HepG2 (cell line): ENCODE measurements at regions not wholly inside any gene's neighbourhood (a gene's known extent, or its start where the extent isn't known, plus 50 kb on each side); places are given as distances from the start of the nearest gene placed in this dataset.

Source experiments
- CHD4 ChIP-seq: fragments of 200-600 bp; sonication (generic); IDR thresholded peaks from 2 replicates; pipeline ENCODE4 v1.7.0; 2017; ENCODE audit warnings: mild to moderate bottlenecking, low read length, borderline replicate concordance
- DDIT3 ChIP-seq: sonication (generic); formaldehyde crosslinking; IDR thresholded peaks from 2 replicates; pipeline ENCODE4 v1.4.0; 2020; ENCODE audit warnings: mild to moderate bottlenecking, missing genetic modification reagents
- ETV5 ChIP-seq: IDR thresholded peaks from 2 replicates; pipeline ENCODE4 v1.6.1; 2018; ENCODE audit warnings: missing biosample characterization, missing genetic modification reagents, inconsistent platforms, borderline replicate concordance
- KAT2B ChIP-seq: fragments of 150-350 bp; IDR thresholded peaks from 2 replicates; pipeline ENCODE4 v1.6.1; 2014; ENCODE audit warnings: low read depth, low read length, borderline replicate concordance
- NR3C1 ChIP-seq: sonication (generic); formaldehyde crosslinking; IDR thresholded peaks from 2 replicates; pipeline ENCODE4 v1.4.0; 2020; ENCODE audit warnings: missing genetic modification reagents
- POGZ ChIP-seq: sonication (generic); formaldehyde crosslinking; IDR thresholded peaks from 2 replicates; pipeline ENCODE4 v1.4.0; 2020; ENCODE audit warnings: mild to moderate bottlenecking, missing genetic modification reagents
- RBM22 ChIP-seq: fragments of 200-400 bp; formaldehyde crosslinking; optimal IDR thresholded peaks from 2 replicates; pipeline ENCODE3; 2017; ENCODE audit warnings: mild to moderate bottlenecking, low read length, moderate library complexity
- REL ChIP-seq: sonication (generic); formaldehyde crosslinking; conservative IDR thresholded peaks from 2 replicates; pipeline ENCODE4 v1.8.0; 2022; ENCODE audit warnings: mild to moderate bottlenecking, missing genetic modification reagents, moderate library complexity
- SAP130 ChIP-seq: IDR thresholded peaks from 2 replicates; pipeline ENCODE4 v1.6.1; 2016; ENCODE audit warnings: low read depth
- SRF ChIP-seq: IDR thresholded peaks from 2 replicates; pipeline ENCODE4 v1.6.1; 2011; ENCODE audit warnings: mild to moderate bottlenecking, low read depth, low read length, moderate library complexity
- SRSF1 ChIP-seq: fragments of 200-400 bp; formaldehyde crosslinking; optimal IDR thresholded peaks from 2 replicates; pipeline ENCODE3; 2017; ENCODE audit warnings: mild to moderate bottlenecking, low read depth, low read length, moderate library complexity
- THYN1 ChIP-seq: sonication (generic); formaldehyde crosslinking; IDR thresholded peaks from 2 replicates; pipeline ENCODE4 v1.8.1; 2023; ENCODE audit warnings: low read depth, mild to moderate bottlenecking, moderate library complexity, missing genetic modification reagents, borderline replicate concordance
- TOE1 ChIP-seq: sonication (generic); formaldehyde crosslinking; IDR thresholded peaks from 2 replicates; pipeline ENCODE4 v1.4.0; 2020; ENCODE audit warnings: mild to moderate bottlenecking, missing genetic modification reagents
- XRCC5 ChIP-seq: fragments of 200-400 bp; formaldehyde crosslinking; optimal IDR thresholded peaks from 2 replicates; pipeline ENCODE3; 2017; ENCODE audit warnings: mild to moderate bottlenecking, low read length
- ZKSCAN1 ChIP-seq: fragments of 150-350 bp; IDR thresholded peaks from 2 replicates; pipeline ENCODE4 v1.6.1; 2014; ENCODE audit warnings: low read length
- ZNF225 ChIP-seq: sonication (generic); formaldehyde crosslinking; IDR thresholded peaks from 2 replicates; pipeline ENCODE4 v1.4.0; 2020; ENCODE audit warnings: mild to moderate bottlenecking, missing genetic modification reagents
- TF ChIP-seq, protein P1 (sequence below): sonication (generic); formaldehyde crosslinking; IDR thresholded peaks from 2 replicates; pipeline ENCODE4 v1.4.0; 2020; ENCODE audit warnings: missing genetic modification reagents
- TF ChIP-seq, protein P2 (sequence below): sonication (generic); formaldehyde crosslinking; IDR thresholded peaks from 2 replicates; pipeline ENCODE4; 2020; ENCODE audit warnings: missing genetic modification reagents, mild to moderate bottlenecking, borderline replicate concordance
- TF ChIP-seq, protein P3 (sequence below): sonication (generic); formaldehyde crosslinking; IDR thresholded peaks from 2 replicates; pipeline ENCODE4 v1.9.0; 2021; ENCODE audit warnings: mild to moderate bottlenecking, missing genetic modification reagents
- TF ChIP-seq, protein P4 (sequence below): sonication (generic); formaldehyde crosslinking; conservative IDR thresholded peaks from 2 replicates; pipeline ENCODE4 v1.8.0; 2022; ENCODE audit warnings: low read depth, missing genetic modification reagents

GRCh38 chrX:20397587-20397986 is 130.9 kb upstream of the RPS6KA3 start (continued):
- TF ChIP-seq, protein P1, sequence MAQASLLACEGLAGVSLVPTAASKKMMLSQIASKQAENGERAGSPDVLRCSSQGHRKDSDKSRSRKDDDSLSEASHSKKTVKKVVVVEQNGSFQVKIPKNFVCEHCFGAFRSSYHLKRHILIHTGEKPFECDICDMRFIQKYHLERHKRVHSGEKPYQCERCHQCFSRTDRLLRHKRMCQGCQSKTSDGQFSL = no peak
- TF ChIP-seq DDIT3 (CRISPR knock-in tag) (no peak), KAT2B (no peak), XRCC5 (no peak), ZNF225 (no peak), NR3C1 (no peak), SRSF1 (no peak), SRF (no peak), SAP130 (CRISPR knock-in tag) (peak; percentile 54), ZKSCAN1 (no peak), RBM22 (no peak), CHD4 (no peak), TOE1 (CRISPR knock-in tag) (no peak), REL (CRISPR knock-in tag) (no peak), POGZ (CRISPR knock-in tag) (peak; percentile 83), THYN1 (CRISPR knock-in tag) (no peak), ETV5 (CRISPR knock-in tag) (peak; percentile 69; the same call in 1 of the 2 replicates)
- TF ChIP-seq, protein P2, sequence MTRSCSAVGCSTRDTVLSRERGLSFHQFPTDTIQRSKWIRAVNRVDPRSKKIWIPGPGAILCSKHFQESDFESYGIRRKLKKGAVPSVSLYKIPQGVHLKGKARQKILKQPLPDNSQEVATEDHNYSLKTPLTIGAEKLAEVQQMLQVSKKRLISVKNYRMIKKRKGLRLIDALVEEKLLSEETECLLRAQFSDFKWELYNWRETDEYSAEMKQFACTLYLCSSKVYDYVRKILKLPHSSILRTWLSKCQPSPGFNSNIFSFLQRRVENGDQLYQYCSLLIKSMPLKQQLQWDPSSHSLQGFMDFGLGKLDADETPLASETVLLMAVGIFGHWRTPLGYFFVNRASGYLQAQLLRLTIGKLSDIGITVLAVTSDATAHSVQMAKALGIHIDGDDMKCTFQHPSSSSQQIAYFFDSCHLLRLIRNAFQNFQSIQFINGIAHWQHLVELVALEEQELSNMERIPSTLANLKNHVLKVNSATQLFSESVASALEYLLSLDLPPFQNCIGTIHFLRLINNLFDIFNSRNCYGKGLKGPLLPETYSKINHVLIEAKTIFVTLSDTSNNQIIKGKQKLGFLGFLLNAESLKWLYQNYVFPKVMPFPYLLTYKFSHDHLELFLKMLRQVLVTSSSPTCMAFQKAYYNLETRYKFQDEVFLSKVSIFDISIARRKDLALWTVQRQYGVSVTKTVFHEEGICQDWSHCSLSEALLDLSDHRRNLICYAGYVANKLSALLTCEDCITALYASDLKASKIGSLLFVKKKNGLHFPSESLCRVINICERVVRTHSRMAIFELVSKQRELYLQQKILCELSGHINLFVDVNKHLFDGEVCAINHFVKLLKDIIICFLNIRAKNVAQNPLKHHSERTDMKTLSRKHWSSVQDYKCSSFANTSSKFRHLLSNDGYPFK (CRISPR knock-in tag) = no peak
- TF ChIP-seq, protein P3, sequence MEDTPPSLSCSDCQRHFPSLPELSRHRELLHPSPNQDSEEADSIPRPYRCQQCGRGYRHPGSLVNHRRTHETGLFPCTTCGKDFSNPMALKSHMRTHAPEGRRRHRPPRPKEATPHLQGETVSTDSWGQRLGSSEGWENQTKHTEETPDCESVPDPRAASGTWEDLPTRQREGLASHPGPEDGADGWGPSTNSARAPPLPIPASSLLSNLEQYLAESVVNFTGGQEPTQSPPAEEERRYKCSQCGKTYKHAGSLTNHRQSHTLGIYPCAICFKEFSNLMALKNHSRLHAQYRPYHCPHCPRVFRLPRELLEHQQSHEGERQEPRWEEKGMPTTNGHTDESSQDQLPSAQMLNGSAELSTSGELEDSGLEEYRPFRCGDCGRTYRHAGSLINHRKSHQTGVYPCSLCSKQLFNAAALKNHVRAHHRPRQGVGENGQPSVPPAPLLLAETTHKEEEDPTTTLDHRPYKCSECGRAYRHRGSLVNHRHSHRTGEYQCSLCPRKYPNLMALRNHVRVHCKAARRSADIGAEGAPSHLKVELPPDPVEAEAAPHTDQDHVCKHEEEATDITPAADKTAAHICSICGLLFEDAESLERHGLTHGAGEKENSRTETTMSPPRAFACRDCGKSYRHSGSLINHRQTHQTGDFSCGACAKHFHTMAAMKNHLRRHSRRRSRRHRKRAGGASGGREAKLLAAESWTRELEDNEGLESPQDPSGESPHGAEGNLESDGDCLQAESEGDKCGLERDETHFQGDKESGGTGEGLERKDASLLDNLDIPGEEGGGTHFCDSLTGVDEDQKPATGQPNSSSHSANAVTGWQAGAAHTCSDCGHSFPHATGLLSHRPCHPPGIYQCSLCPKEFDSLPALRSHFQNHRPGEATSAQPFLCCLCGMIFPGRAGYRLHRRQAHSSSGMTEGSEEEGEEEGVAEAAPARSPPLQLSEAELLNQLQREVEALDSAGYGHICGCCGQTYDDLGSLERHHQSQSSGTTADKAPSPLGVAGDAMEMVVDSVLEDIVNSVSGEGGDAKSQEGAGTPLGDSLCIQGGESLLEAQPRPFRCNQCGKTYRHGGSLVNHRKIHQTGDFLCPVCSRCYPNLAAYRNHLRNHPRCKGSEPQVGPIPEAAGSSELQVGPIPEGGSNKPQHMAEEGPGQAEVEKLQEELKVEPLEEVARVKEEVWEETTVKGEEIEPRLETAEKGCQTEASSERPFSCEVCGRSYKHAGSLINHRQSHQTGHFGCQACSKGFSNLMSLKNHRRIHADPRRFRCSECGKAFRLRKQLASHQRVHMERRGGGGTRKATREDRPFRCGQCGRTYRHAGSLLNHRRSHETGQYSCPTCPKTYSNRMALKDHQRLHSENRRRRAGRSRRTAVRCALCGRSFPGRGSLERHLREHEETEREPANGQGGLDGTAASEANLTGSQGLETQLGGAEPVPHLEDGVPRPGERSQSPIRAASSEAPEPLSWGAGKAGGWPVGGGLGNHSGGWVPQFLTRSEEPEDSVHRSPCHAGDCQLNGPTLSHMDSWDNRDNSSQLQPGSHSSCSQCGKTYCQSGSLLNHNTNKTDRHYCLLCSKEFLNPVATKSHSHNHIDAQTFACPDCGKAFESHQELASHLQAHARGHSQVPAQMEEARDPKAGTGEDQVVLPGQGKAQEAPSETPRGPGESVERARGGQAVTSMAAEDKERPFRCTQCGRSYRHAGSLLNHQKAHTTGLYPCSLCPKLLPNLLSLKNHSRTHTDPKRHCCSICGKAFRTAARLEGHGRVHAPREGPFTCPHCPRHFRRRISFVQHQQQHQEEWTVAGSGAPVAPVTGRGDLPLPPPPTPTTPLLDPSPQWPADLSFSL (CRISPR knock-in tag) = no peak
- TF ChIP-seq, protein P4, sequence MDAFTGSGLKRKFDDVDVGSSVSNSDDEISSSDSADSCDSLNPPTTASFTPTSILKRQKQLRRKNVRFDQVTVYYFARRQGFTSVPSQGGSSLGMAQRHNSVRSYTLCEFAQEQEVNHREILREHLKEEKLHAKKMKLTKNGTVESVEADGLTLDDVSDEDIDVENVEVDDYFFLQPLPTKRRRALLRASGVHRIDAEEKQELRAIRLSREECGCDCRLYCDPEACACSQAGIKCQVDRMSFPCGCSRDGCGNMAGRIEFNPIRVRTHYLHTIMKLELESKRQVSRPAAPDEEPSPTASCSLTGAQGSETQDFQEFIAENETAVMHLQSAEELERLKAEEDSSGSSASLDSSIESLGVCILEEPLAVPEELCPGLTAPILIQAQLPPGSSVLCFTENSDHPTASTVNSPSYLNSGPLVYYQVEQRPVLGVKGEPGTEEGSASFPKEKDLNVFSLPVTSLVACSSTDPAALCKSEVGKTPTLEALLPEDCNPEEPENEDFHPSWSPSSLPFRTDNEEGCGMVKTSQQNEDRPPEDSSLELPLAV (CRISPR knock-in tag) = no peak
